ENCODE measurements at regions not wholly inside any gene's neighbourhood (a gene's known extent, or its start where the extent isn't known, plus 50 kb on each side); places are given as distances from the start of the nearest gene placed in this dataset.

- ATAC-seq = no peak
- no peak for TF ChIP-seq RARB (CRISPR knock-in tag; IDR thresholded peaks at IDR 0.05)
- TF ChIP-seq CSDC2 (CRISPR knock-in tag; IDR thresholded peaks at IDR 0.05) = no peak
- TF ChIP-seq POU6F1 (CRISPR knock-in tag; IDR thresholded peaks at IDR 0.05; ENCODE audit: borderline replicate concordance, low read depth) = no peak
- no peak for TF ChIP-seq ARNTL (CRISPR knock-in tag; IDR thresholded peaks at IDR 0.05; ENCODE audit: borderline replicate concordance, low read depth)
- no peak for TF ChIP-seq TOX (CRISPR knock-in tag; IDR thresholded peaks at IDR 0.05; ENCODE audit: borderline replicate concordance)
Observed at GRCh38 chr19:31100206-31100590, 249.0 kb downstream of the TSHZ3 start.

GRCh38 chr19:31099515-31100205, 249.6 kb downstream of the TSHZ3 start:
- no peak for ATAC-seq
- no peak for TF ChIP-seq SNAI2 (CRISPR knock-in tag; IDR thresholded peaks at IDR 0.05)
- TF ChIP-seq TCF4 (CRISPR knock-in tag; IDR thresholded peaks at IDR 0.05; ENCODE audit: borderline replicate concordance) = no peak
- TF ChIP-seq ARNTL (CRISPR knock-in tag; IDR thresholded peaks at IDR 0.05; ENCODE audit: borderline replicate concordance, low read depth) = no peak

GRCh38 chr19:31098836-31099235, 250.4 kb downstream of the TSHZ3 start:
- TF ChIP-seq BACH2 (CRISPR knock-in tag; IDR thresholded peaks at IDR 0.05; ENCODE audit: borderline replicate concordance) (no peak), TSHZ2 (CRISPR knock-in tag; IDR thresholded peaks at IDR 0.05) (no peak), ARNTL (CRISPR knock-in tag; IDR thresholded peaks at IDR 0.05; ENCODE audit: borderline replicate concordance, low read depth) (no peak), ISL1 (CRISPR knock-in tag; IDR thresholded peaks at IDR 0.05) (no peak), CSDC2 (CRISPR knock-in tag; IDR thresholded peaks at IDR 0.05) (no peak), OSR1 (CRISPR knock-in tag; IDR thresholded peaks at IDR 0.05) (no peak), ESRRG (CRISPR knock-in tag; IDR thresholded peaks at IDR 0.05) (no peak), SNAI2 (CRISPR knock-in tag; IDR thresholded peaks at IDR 0.05) (no peak), POU6F1 (CRISPR knock-in tag; IDR thresholded peaks at IDR 0.05; ENCODE audit: borderline replicate concordance, low read depth) (no peak), ZNF8 (CRISPR knock-in tag; IDR thresholded peaks at IDR 0.05) (no peak), RARB (CRISPR knock-in tag; IDR thresholded peaks at IDR 0.05) (no peak), CREB5 (CRISPR knock-in tag; IDR thresholded peaks at IDR 0.05; ENCODE audit: low read depth) (no peak), CSRNP3 (CRISPR knock-in tag; IDR thresholded peaks at IDR 0.05) (no peak), ZNF70 (CRISPR knock-in tag; IDR thresholded peaks at IDR 0.05) (no peak)
- no peak for ATAC-seq

GRCh38 chr19:31096935-31097545, 252.2 kb downstream of the TSHZ3 start:
- no peak for ATAC-seq
- no peak for TF ChIP-seq ZNF565 (CRISPR knock-in tag; conservative IDR thresholded peaks at IDR 0.05; ENCODE audit: low read depth)
- no peak for TF ChIP-seq ESRRG (CRISPR knock-in tag; IDR thresholded peaks at IDR 0.05)
- TF ChIP-seq PATZ1 (CRISPR knock-in tag; IDR thresholded peaks at IDR 0.05; ENCODE audit: borderline replicate concordance) = no peak
- TF ChIP-seq ARNTL (CRISPR knock-in tag; IDR thresholded peaks at IDR 0.05; ENCODE audit: borderline replicate concordance, low read depth) = no peak
- no peak for TF ChIP-seq OSR1 (CRISPR knock-in tag; IDR thresholded peaks at IDR 0.05)
- TF ChIP-seq RARB (CRISPR knock-in tag; IDR thresholded peaks at IDR 0.05) = no peak
- TF ChIP-seq POU6F1 (CRISPR knock-in tag; IDR thresholded peaks at IDR 0.05; ENCODE audit: borderline replicate concordance, low read depth) = no peak

Measured in SK-N-SH treated with all-trans-retinoic acid at 6 μM for 48 hours (cell line).